SK-N-MC (cell line): ENCODE measurements at regions not wholly inside any gene's neighbourhood (a gene's known extent, or its start where the extent isn't known, plus 50 kb on each side); places are given as distances from the start of the nearest gene placed in this dataset.

ENCODE experiments used
- EZH2 ChIP-seq: fragments of 200-600 bp; sonication (generic); IDR thresholded peaks from one replicate; pipeline ENCODE4 v1.6.1; 2017; ENCODE audit warnings: antibody characterized with exemption
- FOXP2 ChIP-seq: optimal IDR thresholded peaks from 2 replicates; pipeline ENCODE3; 2011; ENCODE audit warnings: mild to moderate bottlenecking, moderate library complexity; ENCODE audit not compliant: insufficient read depth; ENCODE audit errors: extremely low read length, control extremely low read depth
- POLR2AphosphoS5 ChIP-seq: IDR thresholded peaks from 2 replicates; pipeline ENCODE4 v1.6.1; 2012; ENCODE audit warnings: mild to moderate bottlenecking, low read depth, low read length, borderline replicate concordance

DNA sequence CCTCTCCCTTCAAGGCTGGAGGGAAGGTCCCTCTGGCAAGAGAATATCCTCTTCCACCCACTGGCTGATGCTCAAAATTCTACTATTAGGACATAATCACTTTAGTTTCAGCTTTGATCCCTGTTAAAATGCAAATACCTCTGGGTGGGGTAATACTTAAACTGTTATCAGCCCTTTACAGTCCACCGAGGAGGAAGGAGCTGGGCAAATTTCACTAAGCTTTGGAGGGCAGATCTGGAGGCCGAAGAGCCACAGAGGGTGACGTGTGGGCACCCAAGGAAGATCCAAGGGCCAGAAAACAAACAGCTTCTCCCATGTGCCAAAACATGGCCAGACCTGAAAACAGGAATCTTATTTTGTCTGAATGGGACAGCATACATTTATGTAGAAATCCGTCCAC lies 74.6 kb upstream of the BCL11A start:
- TF ChIP-seq POLR2AphosphoS5 (no peak), EZH2 (no peak), FOXP2 (no peak)
